Subcutaneous abdominal adipose tissue (tissue), 5 donors: ENCODE measurements at regions not wholly inside any gene's neighbourhood (a gene's known extent, or its start where the extent isn't known, plus 50 kb on each side); places are given as distances from the start of the nearest gene placed in this dataset.

Experiments
- H3K27ac ChIP-seq: one replicate; pipeline ENCODE4 v1.7.0; 2013; ENCODE audit warnings: low read depth, mild to moderate bottlenecking, inconsistent platforms, low read length, moderate library complexity
- H3K27me3 ChIP-seq, 5 donors: one replicate each; pipeline ENCODE4 v1.7.0; 2013; ENCODE audit warnings: low read length in 5 of 5, inconsistent platforms in 1 of 5; ENCODE audit not compliant: control insufficient read depth in 5 of 5, insufficient read depth in 4 of 5
- H3K36me3 ChIP-seq, 5 donors: one replicate each; pipeline ENCODE4 v1.7.0; 2013; ENCODE audit warnings: low read length in 5 of 5; ENCODE audit not compliant: control insufficient read depth in 5 of 5, insufficient read depth in 5 of 5
- H3K4me1 ChIP-seq, 5 donors: one replicate each; pipeline ENCODE4 v1.7.0; 2013; ENCODE audit warnings: low read length in 5 of 5, mild to moderate bottlenecking in 3 of 5, moderate library complexity in 1 of 5; ENCODE audit not compliant: control insufficient read depth in 5 of 5, insufficient read depth in 5 of 5
- H3K4me3 ChIP-seq, 5 donors: one replicate each; pipeline ENCODE4 v1.7.0; 2013; ENCODE audit warnings: low read length in 5 of 5, low read depth in 1 of 5
- H3K9ac ChIP-seq, 5 donors: one replicate each; pipeline ENCODE4 v1.7.0; 2013; ENCODE audit warnings: low read length in 5 of 5, mild to moderate bottlenecking in 4 of 5, moderate library complexity in 3 of 5
- H3K9me3 ChIP-seq, 5 donors: one replicate each; pipeline ENCODE4 v1.7.0; 2013; ENCODE audit warnings: low read length in 5 of 5; ENCODE audit not compliant: control insufficient read depth in 5 of 5
- donor health status: healthy.
- donor health status: healthy.
- donor health status: healthy.
- donor health status: healthy.
- donor health status: healthy.

DNA sequence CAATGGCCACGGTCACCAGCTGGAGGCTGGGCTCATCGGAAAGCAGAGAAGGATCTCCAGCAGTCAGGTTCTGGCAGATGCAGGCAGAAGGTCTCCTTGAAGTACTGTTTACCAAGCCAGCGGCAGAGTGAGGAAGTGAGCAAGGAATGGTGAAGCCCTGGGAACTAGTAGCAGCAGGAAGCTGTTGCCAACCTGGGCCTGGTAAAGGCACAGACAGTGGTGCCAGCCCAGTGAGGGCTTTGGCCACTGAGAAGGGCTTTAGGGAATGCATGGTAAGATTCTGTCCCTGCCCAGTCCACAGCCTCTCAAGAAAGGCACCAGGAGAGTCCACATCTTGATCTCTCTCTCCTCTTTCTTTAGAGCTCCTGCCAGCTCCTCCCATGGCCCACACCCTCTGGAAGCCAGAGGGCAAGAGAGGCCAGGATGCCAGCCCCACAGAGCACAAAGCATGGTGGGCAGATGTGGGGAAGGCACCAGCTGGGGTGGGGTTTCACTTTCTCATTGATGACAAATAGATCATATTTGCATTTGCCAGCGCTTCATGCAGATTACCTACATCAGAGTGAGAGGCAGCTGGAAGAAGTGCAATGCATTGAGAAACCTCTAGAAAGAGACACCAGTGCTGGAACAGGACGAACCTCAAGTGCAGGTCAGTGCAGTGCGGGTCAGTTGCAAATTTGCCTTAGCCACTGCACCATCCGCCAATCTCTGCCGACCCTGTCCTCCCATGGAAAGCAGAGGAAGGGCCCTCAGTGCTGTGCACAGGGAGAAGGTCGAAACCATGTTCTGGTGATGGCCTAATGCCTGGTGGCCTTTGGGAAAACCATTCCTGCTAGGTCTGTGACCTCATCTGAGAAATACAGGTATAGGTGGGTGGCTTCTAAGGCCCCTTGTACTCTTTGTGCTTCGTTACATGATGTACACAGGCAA lies 667.8 kb upstream of the MKI67 start:
- no peaks in the 10 kb centered on the region for H3K9me3 ChIP-seq
- no peaks in the 10 kb centered on the region for H3K27me3 ChIP-seq
- no peak overlapping the region for H3K9ac ChIP-seq
- H3K4me3 ChIP-seq, result no peak overlapping the region
- no peak overlapping the region for H3K27ac ChIP-seq
- H3K4me1 ChIP-seq, result no peaks in the 10 kb centered on the region
- no peaks in the 10 kb centered on the region for H3K36me3 ChIP-seq

DNA sequence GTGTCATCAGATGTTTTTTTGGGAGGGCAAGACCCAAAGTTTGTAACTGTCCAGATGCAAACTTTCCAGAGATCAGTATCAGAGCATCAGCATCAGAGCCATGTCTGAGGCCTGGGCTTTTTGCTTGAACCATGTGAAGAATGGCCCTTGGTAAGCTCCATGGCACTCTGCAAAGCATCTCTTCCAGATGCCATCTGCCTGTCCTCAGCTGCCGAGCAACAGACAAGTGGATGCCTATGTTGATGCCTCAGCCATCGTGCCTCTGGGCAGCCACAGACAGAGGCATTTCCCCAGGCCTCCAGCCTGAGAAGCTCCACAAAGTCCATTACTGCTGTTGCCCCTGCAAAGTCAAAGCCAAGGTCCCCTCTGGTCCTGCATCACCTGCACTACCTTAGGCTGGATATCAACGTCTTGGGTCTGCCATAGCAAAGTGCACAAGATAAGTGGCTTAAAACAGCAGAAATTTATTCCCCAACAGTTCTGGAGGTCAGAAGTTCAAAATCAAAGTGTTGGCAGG lies 670.2 kb upstream of the MKI67 start:
- no peak overlapping the region for H3K9ac ChIP-seq
- peaks cover 0 to 5% (median 0%) of the 10 kb centered on the region in 5 donors for H3K4me1 ChIP-seq
- no peaks in the 10 kb centered on the region for H3K27me3 ChIP-seq
- H3K9me3 ChIP-seq, result no peaks in the 10 kb centered on the region
- H3K27ac ChIP-seq, result no peak overlapping the region
- H3K36me3 ChIP-seq, result no peaks in the 10 kb centered on the region
- H3K4me3 ChIP-seq, result no peak overlapping the region

DNA sequence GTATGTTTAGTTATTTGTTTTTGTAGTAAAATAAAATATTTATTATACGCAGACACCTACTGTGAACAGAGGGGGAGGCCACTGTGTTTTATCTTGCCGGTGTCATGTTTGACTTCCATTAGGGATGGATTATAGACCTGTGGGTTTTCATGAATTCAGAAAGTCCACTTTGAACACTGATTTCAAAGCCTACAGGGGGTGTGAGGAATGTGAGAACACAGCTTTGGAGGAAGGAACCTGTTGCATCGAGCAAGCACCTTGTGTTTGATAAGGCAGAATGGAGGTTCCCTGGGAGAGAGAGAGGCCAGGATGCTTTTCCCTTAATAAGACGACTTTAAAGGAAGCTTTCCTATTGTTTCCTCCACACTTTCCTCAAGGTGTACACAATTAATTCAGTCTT lies 665.0 kb upstream of the MGMT start:
- peaks cover 0 to 5% (median 2%) of the 10 kb centered on the region in 5 donors for H3K4me1 ChIP-seq
- no peaks in the 10 kb centered on the region for H3K36me3 ChIP-seq
- H3K27ac ChIP-seq, result no peak overlapping the region
- no peaks in the 10 kb centered on the region for H3K9me3 ChIP-seq
- H3K27me3 ChIP-seq, result no peaks in the 10 kb centered on the region
- H3K9ac ChIP-seq, result no peak overlapping the region
- no peak overlapping the region for H3K4me3 ChIP-seq

DNA sequence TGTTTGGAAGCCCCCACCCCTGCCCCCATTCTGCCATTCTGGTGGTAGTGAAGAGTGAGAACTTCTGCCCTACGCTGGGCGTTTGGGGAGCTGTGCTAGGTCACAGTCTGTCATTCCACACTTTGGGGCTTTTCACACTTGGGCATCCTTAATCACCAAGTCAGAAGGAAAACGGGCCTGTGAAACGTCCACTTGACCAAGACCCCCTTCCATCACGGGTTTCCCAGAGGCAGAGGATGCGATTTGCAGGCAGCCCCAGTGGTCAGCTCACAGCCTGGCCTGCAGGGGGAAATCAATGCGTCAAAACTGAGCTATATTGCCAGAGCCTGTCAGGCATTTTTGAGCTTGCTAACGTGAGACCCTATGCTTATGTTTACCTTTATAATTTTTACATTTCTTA lies 663.3 kb upstream of the MGMT start:
- H3K4me1 ChIP-seq, result peaks cover 0 to 10% (median 5%) of the 10 kb centered on the region in 5 donors
- H3K9me3 ChIP-seq, result no peaks in the 10 kb centered on the region
- no peaks in the 10 kb centered on the region for H3K36me3 ChIP-seq
- H3K4me3 ChIP-seq, result no peak overlapping the region
- H3K9ac ChIP-seq, result no peak overlapping the region
- no peak overlapping the region for H3K27ac ChIP-seq
- H3K27me3 ChIP-seq, result no peaks in the 10 kb centered on the region

DNA sequence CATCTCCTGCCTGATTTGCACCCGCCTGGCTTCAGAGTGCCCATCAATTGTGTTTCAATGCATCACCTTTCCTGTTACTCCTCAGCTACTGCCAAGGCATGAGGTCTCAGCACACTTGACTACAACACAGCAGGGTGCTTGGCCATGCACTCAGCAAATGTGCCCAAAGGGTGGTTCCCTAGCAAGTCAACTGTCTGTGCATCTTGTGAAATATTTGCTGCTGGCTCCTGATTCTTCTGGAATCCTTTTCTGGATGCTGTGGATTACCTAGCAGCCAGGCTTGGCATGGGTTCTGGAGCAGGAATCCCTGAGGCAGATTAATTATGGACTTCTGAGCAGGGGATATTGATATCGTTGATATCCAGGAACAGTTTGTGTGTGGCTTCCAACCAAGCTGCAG lies 662.6 kb upstream of the MGMT start:
- Histone ChIP-seq H3K9me3 (no peaks in the 10 kb centered on the region), H3K36me3 (no peaks in the 10 kb centered on the region), H3K9ac (no peak overlapping the region), H3K27me3 (no peaks in the 10 kb centered on the region), H3K4me3 (no peak overlapping the region), H3K27ac (no peak overlapping the region), H3K4me1 (peaks cover 0 to 16% (median 5%) of the 10 kb centered on the region in 5 donors)

DNA sequence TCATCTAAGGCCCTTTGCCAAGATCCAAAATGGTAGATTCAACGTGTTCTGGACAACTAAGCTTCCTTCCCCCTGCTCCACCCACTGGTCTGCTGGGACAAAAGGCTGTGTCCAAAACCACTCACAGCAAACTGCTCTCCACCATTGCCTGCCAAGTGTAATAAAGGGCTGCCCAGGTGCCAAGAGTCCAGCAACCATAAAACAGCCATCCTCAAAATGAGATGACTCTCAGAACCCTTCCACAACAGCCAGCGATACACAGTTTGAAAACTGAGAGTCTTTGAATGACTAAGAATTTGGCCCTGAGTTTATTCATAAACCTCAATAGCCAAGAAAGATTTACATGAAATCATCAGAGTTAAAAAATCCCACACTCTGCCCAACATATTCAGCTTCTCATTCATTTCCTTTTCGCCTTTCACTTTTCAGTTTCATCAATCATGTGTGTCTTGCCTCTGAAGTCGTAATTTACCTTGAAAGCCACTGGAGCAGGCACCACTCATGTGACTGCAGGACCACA lies 658.1 kb upstream of the MGMT start:
- Histone ChIP-seq H3K36me3 (no peaks in the 10 kb centered on the region), H3K27ac (no peak overlapping the region), H3K9me3 (no peaks in the 10 kb centered on the region), H3K9ac (no peak overlapping the region), H3K4me1 (peaks cover 0 to 27% (median 4%) of the 10 kb centered on the region in 5 donors), H3K4me3 (no peak overlapping the region), H3K27me3 (peaks cover 0 to 7% (median 0%) of the 10 kb centered on the region in 5 donors)

DNA sequence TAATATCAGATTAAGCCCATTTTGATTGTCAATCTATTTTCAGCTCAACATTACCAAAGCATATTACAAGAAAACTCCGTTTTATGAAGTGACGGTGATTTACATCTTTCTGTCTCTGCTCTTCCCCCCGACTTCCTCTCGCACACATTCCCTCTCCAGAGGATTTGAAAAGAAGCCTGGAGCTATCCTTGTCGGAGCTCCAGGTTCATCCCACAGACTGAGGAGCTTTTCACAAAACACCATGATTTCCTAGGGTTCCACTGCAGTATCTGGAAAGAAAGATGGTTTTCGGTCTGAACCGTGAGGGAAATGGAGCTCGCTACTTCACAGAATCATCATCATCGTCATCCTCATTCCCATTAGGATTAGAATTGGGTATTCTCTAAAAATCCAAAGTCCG lies 655.5 kb upstream of the MGMT start:
- Histone ChIP-seq H3K36me3 (no peaks in the 10 kb centered on the region), H3K27me3 (peaks cover 0 to 7% (median 0%) of the 10 kb centered on the region in 5 donors), H3K9ac (no peak overlapping the region), H3K27ac (no peak overlapping the region), H3K9me3 (no peaks in the 10 kb centered on the region), H3K4me1 (peaks cover 0 to 25% (median 4%) of the 10 kb centered on the region in 5 donors), H3K4me3 (no peak overlapping the region)

DNA sequence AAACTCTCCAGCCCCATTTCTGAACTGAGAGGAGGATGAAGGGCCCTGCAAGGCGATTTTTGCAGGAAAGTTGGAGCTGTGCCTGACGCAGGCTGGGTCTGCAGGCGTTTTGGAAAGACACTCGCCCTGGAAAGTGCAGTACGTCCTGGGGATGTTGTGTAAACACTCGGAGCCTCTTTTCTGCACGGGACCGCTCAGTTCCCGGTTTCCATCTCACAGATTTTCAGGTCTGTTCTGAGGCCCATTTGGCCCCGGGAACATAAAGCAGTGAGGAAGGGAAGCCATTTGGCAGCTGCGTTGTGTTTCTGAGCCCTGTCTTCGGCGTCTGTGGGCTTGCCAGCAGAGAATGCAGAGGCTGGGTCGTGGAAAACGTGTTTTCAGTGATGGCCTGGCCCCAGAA lies 655.0 kb upstream of the MGMT start:
- Histone ChIP-seq H3K9ac (no peak overlapping the region), H3K27me3 (peaks cover 0 to 7% (median 0%) of the 10 kb centered on the region in 5 donors), H3K27ac (no peak overlapping the region), H3K4me1 (peaks cover 0 to 25% (median 4%) of the 10 kb centered on the region in 5 donors), H3K9me3 (no peaks in the 10 kb centered on the region), H3K4me3 (no peak overlapping the region), H3K36me3 (no peaks in the 10 kb centered on the region)

DNA sequence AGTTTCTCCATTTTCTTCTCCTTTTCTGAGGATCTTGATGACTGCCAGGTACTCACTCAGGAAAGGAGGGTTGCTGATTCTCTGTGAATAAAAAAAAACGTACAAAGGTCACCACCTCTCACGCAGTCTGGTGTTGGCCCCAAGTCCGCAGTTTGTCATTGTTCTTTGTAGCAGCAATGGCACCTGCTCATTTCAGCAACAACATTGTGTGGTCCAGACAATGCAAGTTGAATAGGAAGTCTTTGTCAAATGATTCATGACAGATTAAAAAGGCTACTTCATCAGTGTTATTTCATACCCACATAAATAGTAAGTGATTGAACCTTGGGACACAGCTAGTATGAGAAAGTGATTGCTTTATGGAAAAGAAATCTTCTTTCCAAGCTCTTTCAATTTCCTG lies 653.5 kb upstream of the MGMT start:
- Histone ChIP-seq H3K9me3 (no peaks in the 10 kb centered on the region), H3K27me3 (peaks cover 0 to 7% (median 0%) of the 10 kb centered on the region in 5 donors), H3K27ac (no peak overlapping the region), H3K36me3 (no peaks in the 10 kb centered on the region), H3K4me1 (peaks cover 0 to 19% (median 4%) of the 10 kb centered on the region in 5 donors), H3K9ac (no peak overlapping the region), H3K4me3 (no peak overlapping the region)

DNA sequence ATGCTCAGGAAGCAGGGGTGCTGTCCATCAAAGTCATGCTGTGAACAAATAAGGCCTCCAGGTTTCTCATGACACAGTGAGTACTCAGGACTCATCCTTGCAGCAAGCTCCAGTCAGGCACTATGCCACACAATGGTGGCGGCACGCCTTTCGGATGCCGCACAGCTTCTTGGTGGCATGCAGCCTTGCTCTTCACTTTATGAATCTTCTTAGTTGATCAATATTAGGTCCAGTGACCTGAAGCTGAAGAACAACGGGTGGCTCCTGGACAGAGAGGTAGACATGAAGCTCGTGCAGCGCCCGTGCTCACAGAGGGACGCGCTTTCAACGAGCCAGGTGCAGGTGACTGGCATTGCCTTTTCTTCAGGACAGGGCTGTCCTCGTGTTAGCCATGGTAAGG lies 653.0 kb upstream of the MGMT start:
- H3K9ac ChIP-seq, result no peak overlapping the region
- no peak overlapping the region for H3K4me3 ChIP-seq
- no peak overlapping the region for H3K27ac ChIP-seq
- H3K9me3 ChIP-seq, result no peaks in the 10 kb centered on the region
- no peaks in the 10 kb centered on the region for H3K36me3 ChIP-seq
- peaks cover 0 to 14% (median 4%) of the 10 kb centered on the region in 5 donors for H3K4me1 ChIP-seq
- peaks cover 0 to 7% (median 0%) of the 10 kb centered on the region in 5 donors for H3K27me3 ChIP-seq
